Epithelial cell of esophagus (primary cell): ENCODE measurements at regions not wholly inside any gene's neighbourhood (a gene's known extent, or its start where the extent isn't known, plus 50 kb on each side); places are given as distances from the start of the nearest gene placed in this dataset.

Experiments
- DNase-seq: peaks from one replicate; pipeline ENCODE4 v3.0.0; 2010; ENCODE audit warnings: low read depth
- H3K4me3 ChIP-seq: 2 replicates; pipeline ENCODE4 v1.5.1; 2011; ENCODE audit warnings: mild to moderate bottlenecking, low read length, control low read depth
- CTCF ChIP-seq: IDR thresholded peaks from 2 replicates; pipeline ENCODE4 v1.5.1; 2011; ENCODE audit warnings: low read depth, mild to moderate bottlenecking, low read length, control low read depth, inconsistent platforms; ENCODE audit not compliant: insufficient read depth; ENCODE audit errors: missing control alignments

DNA sequence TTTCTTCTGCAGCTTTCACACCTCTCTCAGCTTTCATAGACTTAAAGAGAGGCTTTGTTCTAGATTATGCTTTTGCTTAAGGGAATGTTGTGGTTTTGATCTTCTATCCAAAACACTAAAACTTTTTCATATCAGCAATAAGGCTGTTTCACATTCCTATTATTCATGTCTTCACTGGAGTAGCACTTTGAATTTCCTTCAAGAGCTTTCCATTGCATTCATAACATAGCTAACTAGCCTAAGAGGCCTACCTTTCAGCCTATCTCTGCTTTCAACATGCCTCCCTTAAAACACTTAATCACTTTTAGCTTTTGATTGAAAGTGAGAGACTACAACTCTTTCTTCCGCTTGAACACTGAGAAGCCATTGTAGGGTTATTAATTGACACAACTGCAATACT lies 1117.0 kb upstream of the PHF14 start:
- no peak for TF ChIP-seq CTCF
- H3K4me3 ChIP-seq, result no peak overlapping the region
- no peak for DNase-seq

DNA sequence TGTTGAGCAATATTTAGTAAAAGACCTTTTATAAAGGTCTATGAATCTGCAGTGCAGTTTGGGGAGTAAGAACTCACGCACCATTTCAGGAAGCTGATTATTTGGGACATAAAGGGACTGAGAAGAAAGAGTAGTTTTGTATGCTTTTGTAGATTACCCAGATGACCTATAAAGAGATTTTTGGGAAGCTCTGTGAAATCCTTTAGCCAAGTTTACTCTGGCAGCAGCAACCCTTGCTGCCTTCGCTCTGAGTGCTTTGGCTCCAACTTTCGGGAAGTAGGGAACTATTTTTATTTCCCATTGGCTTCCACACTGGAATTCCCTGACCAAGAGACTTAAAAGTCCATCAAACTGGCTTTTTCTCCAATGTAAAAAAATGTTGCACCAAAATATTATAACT lies 1110.1 kb upstream of the PHF14 start:
- TF ChIP-seq CTCF, result no peak
- no peak for DNase-seq
- no peak overlapping the region for H3K4me3 ChIP-seq

DNA sequence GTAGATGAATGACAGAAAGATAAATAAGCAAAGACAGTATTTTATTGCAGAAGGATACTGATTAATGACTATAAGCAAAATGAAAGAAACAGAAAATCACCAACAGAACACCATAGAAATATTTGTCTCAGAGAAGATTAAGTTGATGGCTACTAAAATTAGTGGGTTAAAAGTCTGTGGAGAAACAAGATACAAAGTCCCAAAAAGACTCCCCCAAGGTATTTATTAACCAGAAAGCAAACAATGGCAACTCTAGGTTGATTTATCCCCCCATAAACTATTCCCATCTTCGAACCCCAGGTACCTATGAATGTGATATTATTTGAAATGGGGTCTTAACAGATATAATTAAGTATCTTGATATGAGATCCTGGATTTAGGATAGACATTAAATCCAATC lies 1104.5 kb upstream of the PHF14 start:
- H3K4me3 ChIP-seq, result no peak overlapping the region
- TF ChIP-seq CTCF, result no peak
- no peak for DNase-seq

DNA sequence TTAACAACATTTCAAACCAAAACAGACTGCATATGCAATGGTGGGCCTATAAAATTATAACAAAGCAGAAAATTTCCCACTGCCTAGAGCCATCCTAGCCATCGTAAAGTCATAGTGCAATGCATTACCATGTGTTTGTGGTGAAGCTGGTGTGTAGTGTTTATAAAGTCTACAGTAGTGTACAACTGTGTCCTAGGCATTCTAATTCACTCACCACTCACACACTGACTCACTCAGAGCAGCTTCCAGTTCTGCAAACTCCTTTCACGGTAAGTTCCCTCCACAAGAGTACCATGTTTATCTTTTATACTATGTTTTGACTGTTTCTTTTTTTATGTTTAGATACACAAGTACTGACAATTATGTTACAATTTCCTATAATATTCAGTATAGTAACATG lies 1104.1 kb upstream of the PHF14 start:
- no peak for TF ChIP-seq CTCF
- no peak overlapping the region for H3K4me3 ChIP-seq
- no peak for DNase-seq

- no peak for TF ChIP-seq CTCF
- DNase-seq, result no peak
- no peak overlapping the region for H3K4me3 ChIP-seq
These were observed 1103.0 kb upstream of the PHF14 start for GRCh38 chr7:9870674-9871073.

- H3K4me3 ChIP-seq, result no peak overlapping the region
- TF ChIP-seq CTCF, result no peak
- DNase-seq, result no peak
These were observed 1099.5 kb upstream of the PHF14 start for GRCh38 chr7:9874182-9874581.

DNA sequence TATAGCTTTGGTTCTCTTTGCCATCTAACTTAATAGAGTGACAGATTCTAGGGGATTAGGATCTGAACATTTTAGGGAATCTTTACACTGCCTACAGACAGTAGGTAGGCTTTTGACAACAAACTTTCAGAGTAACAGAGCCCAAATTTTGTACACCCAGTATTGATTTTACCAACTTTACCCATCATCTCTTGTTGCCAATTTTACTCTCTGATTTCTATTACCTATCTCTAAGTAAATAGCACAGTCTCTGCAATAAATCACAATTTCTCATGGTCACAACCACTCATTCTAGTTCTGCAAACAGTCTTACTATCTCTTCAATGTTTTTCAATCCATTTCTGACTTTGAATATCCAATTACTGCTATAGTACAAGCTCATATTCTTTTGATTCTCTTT lies 1097.6 kb upstream of the PHF14 start:
- no peak overlapping the region for H3K4me3 ChIP-seq
- DNase-seq, result no peak
- no peak for TF ChIP-seq CTCF
